ENCODE measurements at regions not wholly inside any gene's neighbourhood (a gene's known extent, or its start where the extent isn't known, plus 50 kb on each side); places are given as distances from the start of the nearest gene placed in this dataset.

DNA sequence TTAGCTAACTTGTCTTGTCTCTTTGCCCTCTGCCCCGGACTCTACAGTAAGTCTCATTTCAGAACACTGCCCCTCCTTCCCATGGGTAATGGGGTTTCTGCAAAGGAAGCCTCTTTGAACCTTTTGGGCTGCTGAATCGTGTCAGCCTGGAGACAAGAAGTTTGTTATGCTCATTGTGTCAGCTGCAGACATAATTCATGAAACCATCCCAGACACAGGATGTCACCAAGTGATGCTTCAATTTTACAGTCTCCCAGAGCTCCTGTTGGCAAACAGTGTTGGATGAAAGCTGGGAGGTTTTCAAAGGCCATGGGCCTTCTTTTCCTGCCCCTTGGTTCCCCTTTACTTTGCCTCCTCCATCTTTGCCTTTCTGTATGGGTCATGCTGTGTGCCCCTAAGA is 223.1 kb upstream of the TAPT1 start:
- Histone ChIP-seq H3K9ac (ENCODE audit: control insufficient read depth, extremely low read depth, insufficient read depth, low read length) (no peak overlapping the region), H3K9me3 (ENCODE audit: control insufficient read depth, low read depth, low read length) (no peaks in the 10 kb centered on the region), H3K27me3 (ENCODE audit: control insufficient read depth, extremely low read depth, insufficient read depth, low read length) (peaks cover 5% of the 10 kb centered on the region), H3K4me3 (ENCODE audit: control insufficient read depth in 2 of 3, extremely low read depth in 1 of 3, insufficient read depth in 2 of 3, low read depth in 1 of 3, low read length in 3 of 3) (no peak overlapping the region), H3K4me1 (ENCODE audit: control insufficient read depth, extremely low read depth, insufficient read depth, low read length) (no peaks in the 10 kb centered on the region), H3K4me2 (ENCODE audit: control insufficient read depth, extremely low read depth, insufficient read depth, low read depth, low read length) (no peak overlapping the region), H3K36me3 (ENCODE audit: control insufficient read depth in 2 of 2, extremely low read depth in 1 of 2, insufficient read depth in 2 of 2, low read length in 2 of 2) (no peaks in the 10 kb centered on the region), H4K20me1 (ENCODE audit: control insufficient read depth, extremely low read depth, insufficient read depth, low read length) (no peaks in the 10 kb centered on the region), H3K27ac (ENCODE audit: control insufficient read depth, insufficient read depth, low read length) (no peak overlapping the region), H3K9me1 (ENCODE audit: control insufficient read depth, extremely low read depth, insufficient read depth, low read length) (no peaks in the 10 kb centered on the region), H2AFZ (ENCODE audit: control insufficient read depth, low read length) (no peak overlapping the region), H3K79me2 (ENCODE audit: control insufficient read depth, insufficient read depth, low read length) (no peaks in the 10 kb centered on the region)
- DNase-seq (ENCODE audit: low read depth, low spot score) (no peak), FAIRE-seq (no peak)
- dilution Hi-C loops (cut with MboI; ENCODE audit: extremely low pct_ligation_motif_present, low sequenced_read_pairs) = no loop called here
- TF ChIP-seq EZH2 (IDR thresholded peaks at IDR 0.05; ENCODE audit: low read length) = no peak
- TF ChIP-seq, protein P1, sequence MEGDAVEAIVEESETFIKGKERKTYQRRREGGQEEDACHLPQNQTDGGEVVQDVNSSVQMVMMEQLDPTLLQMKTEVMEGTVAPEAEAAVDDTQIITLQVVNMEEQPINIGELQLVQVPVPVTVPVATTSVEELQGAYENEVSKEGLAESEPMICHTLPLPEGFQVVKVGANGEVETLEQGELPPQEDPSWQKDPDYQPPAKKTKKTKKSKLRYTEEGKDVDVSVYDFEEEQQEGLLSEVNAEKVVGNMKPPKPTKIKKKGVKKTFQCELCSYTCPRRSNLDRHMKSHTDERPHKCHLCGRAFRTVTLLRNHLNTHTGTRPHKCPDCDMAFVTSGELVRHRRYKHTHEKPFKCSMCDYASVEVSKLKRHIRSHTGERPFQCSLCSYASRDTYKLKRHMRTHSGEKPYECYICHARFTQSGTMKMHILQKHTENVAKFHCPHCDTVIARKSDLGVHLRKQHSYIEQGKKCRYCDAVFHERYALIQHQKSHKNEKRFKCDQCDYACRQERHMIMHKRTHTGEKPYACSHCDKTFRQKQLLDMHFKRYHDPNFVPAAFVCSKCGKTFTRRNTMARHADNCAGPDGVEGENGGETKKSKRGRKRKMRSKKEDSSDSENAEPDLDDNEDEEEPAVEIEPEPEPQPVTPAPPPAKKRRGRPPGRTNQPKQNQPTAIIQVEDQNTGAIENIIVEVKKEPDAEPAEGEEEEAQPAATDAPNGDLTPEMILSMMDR (optimal IDR thresholded peaks at IDR 0.05 in 1 of 3, IDR thresholded peaks at IDR 0.05 in 1 of 3, conservative IDR thresholded peaks at IDR 0.05 in 1 of 3; ENCODE audit: extremely low read depth in 1 of 3, insufficient read depth in 2 of 3, low read length in 3 of 3) = no peak

DNA sequence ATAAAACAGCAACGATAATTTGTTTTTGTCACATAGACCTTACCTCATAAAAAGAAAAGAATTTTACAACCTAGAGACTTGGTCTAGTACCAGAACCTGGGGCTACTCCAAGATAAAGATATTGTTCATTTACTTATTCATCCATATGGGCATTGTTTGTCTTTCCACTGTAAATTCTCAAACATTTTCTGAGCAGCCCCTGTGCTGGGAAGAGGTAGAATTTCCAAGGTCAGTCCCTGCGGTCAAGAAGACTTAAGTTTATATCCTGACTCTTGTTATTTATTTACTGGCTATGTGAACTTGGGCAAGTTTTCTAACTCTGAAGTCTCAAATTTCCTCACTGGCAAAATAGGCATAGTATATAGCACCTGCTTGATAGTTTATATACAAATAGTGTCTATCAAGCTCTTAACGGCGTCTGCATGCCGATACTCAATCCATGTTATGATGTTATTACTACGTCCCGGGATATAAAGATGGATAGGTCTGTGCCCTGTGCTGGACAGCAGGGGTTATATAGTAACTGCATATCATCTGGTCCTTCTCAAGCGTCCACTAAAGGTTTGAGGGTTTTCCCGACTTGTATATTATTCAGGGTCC is 222.1 kb upstream of the TAPT1 start:
- Histone ChIP-seq H3K27ac (ENCODE audit: control insufficient read depth, insufficient read depth, low read length) (no peak overlapping the region), H3K4me1 (ENCODE audit: control insufficient read depth, extremely low read depth, insufficient read depth, low read length) (no peaks in the 10 kb centered on the region), H4K20me1 (ENCODE audit: control insufficient read depth, extremely low read depth, insufficient read depth, low read length) (no peaks in the 10 kb centered on the region), H3K9me3 (ENCODE audit: control insufficient read depth, low read depth, low read length) (no peaks in the 10 kb centered on the region), H3K27me3 (ENCODE audit: control insufficient read depth, extremely low read depth, insufficient read depth, low read length) (peaks cover 5% of the 10 kb centered on the region), H2AFZ (ENCODE audit: control insufficient read depth, low read length) (no peak overlapping the region), H3K79me2 (ENCODE audit: control insufficient read depth, insufficient read depth, low read length) (no peaks in the 10 kb centered on the region), H3K9ac (ENCODE audit: control insufficient read depth, extremely low read depth, insufficient read depth, low read length) (no peak overlapping the region), H3K36me3 (ENCODE audit: control insufficient read depth in 2 of 2, extremely low read depth in 1 of 2, insufficient read depth in 2 of 2, low read length in 2 of 2) (no peaks in the 10 kb centered on the region), H3K4me3 (ENCODE audit: control insufficient read depth in 2 of 3, extremely low read depth in 1 of 3, insufficient read depth in 2 of 3, low read depth in 1 of 3, low read length in 3 of 3) (no peak overlapping the region), H3K9me1 (ENCODE audit: control insufficient read depth, extremely low read depth, insufficient read depth, low read length) (no peaks in the 10 kb centered on the region), H3K4me2 (ENCODE audit: control insufficient read depth, extremely low read depth, insufficient read depth, low read depth, low read length) (no peak overlapping the region)
- FAIRE-seq (no peak), DNase-seq (ENCODE audit: low read depth, low spot score) (no peak)
- dilution Hi-C loops (cut with MboI; ENCODE audit: extremely low pct_ligation_motif_present, low sequenced_read_pairs) = no loop called here
- TF ChIP-seq, protein P1 (optimal IDR thresholded peaks at IDR 0.05 in 1 of 3, IDR thresholded peaks at IDR 0.05 in 1 of 3, conservative IDR thresholded peaks at IDR 0.05 in 1 of 3; ENCODE audit: extremely low read depth in 1 of 3, insufficient read depth in 2 of 3, low read length in 3 of 3) = no peak
- TF ChIP-seq EZH2 (IDR thresholded peaks at IDR 0.05; ENCODE audit: low read length) = no peak
